ENCODE measurements at regions not wholly inside any gene's neighbourhood (a gene's known extent, or its start where the extent isn't known, plus 50 kb on each side); places are given as distances from the start of the nearest gene placed in this dataset.

DNA sequence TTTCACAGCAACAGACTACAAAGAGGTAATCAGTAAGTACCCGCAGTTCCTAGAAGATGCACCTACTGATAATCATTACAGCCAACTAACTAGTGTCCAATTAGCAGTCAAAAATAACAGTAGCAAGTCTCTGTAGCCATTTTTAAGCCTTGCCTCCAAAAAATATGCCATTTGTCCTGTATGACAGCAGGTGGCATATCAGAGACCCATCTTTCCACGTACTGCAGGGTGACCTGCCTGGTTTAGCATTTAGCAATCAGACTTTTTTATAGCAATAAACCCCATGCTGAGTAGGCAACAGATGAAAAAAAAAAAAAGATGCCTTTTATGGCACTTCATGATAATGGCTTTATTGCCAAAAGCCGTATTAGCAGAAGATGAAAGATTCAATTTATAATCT, 155.3 kb upstream of the LSM14A start:
- no peak for TF ChIP-seq EZH2phosphoT487 (IDR thresholded peaks at IDR 0.05; ENCODE audit: borderline replicate concordance, low read length)
- TF ChIP-seq, protein P1, sequence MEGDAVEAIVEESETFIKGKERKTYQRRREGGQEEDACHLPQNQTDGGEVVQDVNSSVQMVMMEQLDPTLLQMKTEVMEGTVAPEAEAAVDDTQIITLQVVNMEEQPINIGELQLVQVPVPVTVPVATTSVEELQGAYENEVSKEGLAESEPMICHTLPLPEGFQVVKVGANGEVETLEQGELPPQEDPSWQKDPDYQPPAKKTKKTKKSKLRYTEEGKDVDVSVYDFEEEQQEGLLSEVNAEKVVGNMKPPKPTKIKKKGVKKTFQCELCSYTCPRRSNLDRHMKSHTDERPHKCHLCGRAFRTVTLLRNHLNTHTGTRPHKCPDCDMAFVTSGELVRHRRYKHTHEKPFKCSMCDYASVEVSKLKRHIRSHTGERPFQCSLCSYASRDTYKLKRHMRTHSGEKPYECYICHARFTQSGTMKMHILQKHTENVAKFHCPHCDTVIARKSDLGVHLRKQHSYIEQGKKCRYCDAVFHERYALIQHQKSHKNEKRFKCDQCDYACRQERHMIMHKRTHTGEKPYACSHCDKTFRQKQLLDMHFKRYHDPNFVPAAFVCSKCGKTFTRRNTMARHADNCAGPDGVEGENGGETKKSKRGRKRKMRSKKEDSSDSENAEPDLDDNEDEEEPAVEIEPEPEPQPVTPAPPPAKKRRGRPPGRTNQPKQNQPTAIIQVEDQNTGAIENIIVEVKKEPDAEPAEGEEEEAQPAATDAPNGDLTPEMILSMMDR (IDR thresholded peaks at IDR 0.05; ENCODE audit: low read depth, low read length, poor library complexity, severe bottlenecking), result no peak
